ENCODE measurements at regions not wholly inside any gene's neighbourhood (a gene's known extent, or its start where the extent isn't known, plus 50 kb on each side); places are given as distances from the start of the nearest gene placed in this dataset.

DNA sequence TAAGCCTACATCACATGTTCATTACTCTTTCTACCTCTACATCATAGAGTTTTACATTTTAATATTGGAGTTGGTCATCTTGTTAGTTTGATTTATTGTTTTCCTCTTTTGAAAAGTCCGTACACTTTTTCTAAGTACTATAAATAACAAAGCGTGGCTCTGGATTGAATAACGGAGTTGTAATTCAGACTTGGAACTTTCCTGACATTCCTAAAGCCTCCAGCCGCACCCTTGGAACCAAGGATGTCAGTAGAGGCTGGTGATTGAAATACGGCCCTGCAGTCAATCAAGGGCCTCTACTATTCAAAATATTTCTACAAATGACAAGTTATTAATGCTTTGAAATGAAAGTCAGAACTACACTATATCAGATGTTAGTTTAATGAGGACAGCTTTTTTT, 301.9 kb upstream of the TBX18 start:
- DNase-seq (ENCODE audit: low spot score) (no peak), ATAC-seq (ENCODE audit: low FRiP score) (no peak)
- no peak for TF ChIP-seq CTCF (IDR thresholded peaks at IDR 0.05)

DNA sequence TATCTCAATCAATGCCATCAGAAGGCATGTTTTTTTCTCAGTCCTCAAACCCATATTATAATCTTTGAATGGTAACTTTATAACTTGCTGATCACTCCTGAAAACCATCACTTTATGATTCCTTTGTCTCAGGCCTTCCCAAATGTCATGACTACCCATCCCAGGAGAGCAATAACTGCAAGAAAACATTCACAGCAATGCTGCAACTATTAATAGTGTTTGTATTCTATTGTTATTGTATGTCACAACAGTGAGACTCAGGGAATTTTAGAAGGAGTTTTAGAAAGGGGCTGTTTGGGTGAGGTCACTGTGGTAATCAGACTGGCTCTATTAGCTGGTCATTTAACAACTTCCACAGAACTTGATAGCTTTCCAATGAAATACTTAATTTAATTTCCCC, 301.4 kb upstream of the TBX18 start:
- no peak for ATAC-seq (ENCODE audit: low FRiP score)
- TF ChIP-seq CTCF (IDR thresholded peaks at IDR 0.05), result no peak
- no peak for DNase-seq (ENCODE audit: low spot score)

DNA sequence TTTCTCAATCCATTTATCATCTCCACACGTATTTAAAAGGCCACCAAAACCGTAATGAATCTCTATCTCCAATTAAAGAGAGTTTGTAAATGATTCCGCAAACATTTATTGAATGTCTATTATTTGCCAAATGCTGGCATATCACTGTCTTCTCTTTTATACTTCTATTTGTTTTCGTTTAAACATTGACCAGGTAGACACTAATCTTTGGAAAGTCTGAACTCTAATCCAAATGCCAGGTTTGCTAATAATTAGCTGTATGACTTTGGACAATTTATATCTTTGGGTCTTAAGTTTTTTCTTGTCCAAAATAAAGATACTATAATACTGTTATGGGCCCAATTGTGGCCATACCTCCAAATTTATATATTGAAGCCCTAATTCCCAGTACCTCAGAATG, 299.2 kb upstream of the TBX18 start:
- DNase-seq (ENCODE audit: low spot score) (no peak), ATAC-seq (ENCODE audit: low FRiP score) (no peak)
- TF ChIP-seq CTCF (IDR thresholded peaks at IDR 0.05), result no peak

DNA sequence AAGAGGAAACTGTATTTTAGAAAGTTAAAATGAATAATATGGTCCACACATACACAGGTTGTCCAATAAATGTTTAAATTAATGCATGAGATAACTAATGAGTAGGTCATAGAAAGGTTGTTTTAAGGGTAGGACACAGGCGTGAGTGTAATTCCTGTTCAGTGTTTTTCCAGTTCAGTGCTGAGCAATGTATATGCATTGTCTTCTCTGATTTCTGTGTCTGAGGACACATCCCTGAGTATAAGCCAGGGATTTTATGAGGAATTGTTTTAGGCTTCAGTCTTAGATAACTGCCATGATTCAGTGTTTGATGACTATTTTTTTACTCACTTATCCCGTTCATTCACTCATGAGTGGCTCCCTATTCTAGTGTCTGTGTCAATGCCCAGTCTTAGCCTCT, 298.5 kb upstream of the TBX18 start:
- no peak for TF ChIP-seq CTCF (IDR thresholded peaks at IDR 0.05)
- DNase-seq (ENCODE audit: low spot score) (no peak), ATAC-seq (ENCODE audit: low FRiP score) (no peak)

DNA sequence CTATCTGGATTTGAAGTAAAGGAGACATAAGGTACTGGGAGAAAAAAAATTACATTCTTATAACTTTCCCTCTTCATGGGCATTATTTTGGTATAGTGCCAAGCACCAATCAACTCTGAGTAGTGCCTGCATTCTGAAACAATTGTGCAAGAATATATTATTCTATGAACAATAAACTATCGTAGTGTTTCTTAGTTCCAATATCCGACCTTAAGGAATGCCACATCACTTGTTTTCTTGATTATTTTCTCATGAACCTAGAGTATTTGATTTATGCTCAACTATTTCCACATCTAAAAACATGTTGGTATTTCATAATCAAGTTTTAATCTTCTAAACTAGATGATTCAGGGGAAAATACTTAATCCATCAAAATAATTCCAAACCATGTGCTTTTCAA, 294.4 kb upstream of the TBX18 start:
- no peak for TF ChIP-seq CTCF (IDR thresholded peaks at IDR 0.05)
- DNase-seq (ENCODE audit: low spot score) (no peak), ATAC-seq (ENCODE audit: low FRiP score) (peak; percentile 44)

DNA sequence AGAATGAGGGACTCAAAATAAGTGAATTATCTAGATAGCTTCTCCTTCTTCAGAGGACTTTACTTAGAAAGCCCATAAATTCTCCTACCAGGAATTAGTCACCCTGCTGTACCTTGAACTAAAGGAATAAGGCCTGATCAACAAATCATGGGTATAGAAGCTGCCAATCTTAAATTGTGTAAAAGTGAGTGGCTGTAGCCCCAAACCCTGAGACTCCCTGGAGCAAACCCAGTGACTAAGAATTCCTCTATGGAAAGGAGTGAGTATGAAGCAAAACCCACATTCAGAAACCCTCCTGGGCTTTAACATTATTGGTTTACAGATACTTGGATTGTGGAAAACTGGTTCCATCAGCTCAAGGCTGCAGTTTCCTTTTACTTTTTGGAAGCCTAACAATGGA, 285.8 kb upstream of the TBX18 start:
- DNase-seq (ENCODE audit: low spot score), result no peak
- TF ChIP-seq CTCF (IDR thresholded peaks at IDR 0.05), result no peak
- no peak for ATAC-seq (ENCODE audit: low FRiP score)

GRCh38 chr6:85049282-85049681, 284.9 kb upstream of the TBX18 start:
- ATAC-seq (ENCODE audit: low FRiP score) (no peak), DNase-seq (ENCODE audit: low spot score) (no peak)
- no peak for TF ChIP-seq CTCF (IDR thresholded peaks at IDR 0.05)
